Heart left ventricle (tissue), 16 donors: ENCODE measurements at regions not wholly inside any gene's neighbourhood (a gene's known extent, or its start where the extent isn't known, plus 50 kb on each side); places are given as distances from the start of the nearest gene placed in this dataset.

Experiments
- ATAC-seq, 4 donors: fragments of 200-7000 bp; cut with Tn5 transposase; one replicate each; pipeline ENCODE4 v1.9.1; 2020 to 2022; ENCODE audit warnings: moderate library complexity in 4 of 4, mild to moderate bottlenecking in 3 of 4, moderate number of reproducible peaks in 1 of 4
- DNase-seq, 5 donors: peaks; one replicate each; pipeline ENCODE4 v3.0.0-alpha.2; 2020
- H3K27ac ChIP-seq, 12 donors: fragments of 200-600 bp; sonication (generic) in 4 of 12; one replicate each; pipeline versions ENCODE4 v1.5.0 to v1.8.0; 2016 to 2022; ENCODE audit warnings: mild to moderate bottlenecking in 2 of 12
- H3K27me3 ChIP-seq, 9 donors: fragments of 200-600 bp; sonication (generic) in 2 of 9; one replicate each; pipeline versions ENCODE4 v1.5.1 to v1.8.0; 2016 to 2022; ENCODE audit warnings: mild to moderate bottlenecking in 3 of 9
- H3K36me3 ChIP-seq, 9 donors: fragments of 200-600 bp; sonication (generic) in 2 of 9; one replicate each; pipeline versions ENCODE4 v1.5.0 to v1.8.0; 2018 to 2022; ENCODE audit warnings: mild to moderate bottlenecking in 2 of 9
- H3K4me1 ChIP-seq, 12 donors: fragments of 200-600 bp; sonication (generic) in 4 of 12; one replicate each; pipeline versions ENCODE4 v1.5.0 to v1.8.0; 2016 to 2022; ENCODE audit warnings: mild to moderate bottlenecking in 3 of 12
- H3K4me3 ChIP-seq, 12 donors: fragments of 200-600 bp; sonication (generic) in 4 of 12; one replicate each; pipeline versions ENCODE4 v1.5.0 to v1.8.0; 2017 to 2022; ENCODE audit warnings: mild to moderate bottlenecking in 9 of 12, moderate library complexity in 4 of 12
- H3K9me3 ChIP-seq, 12 donors: fragments of 200-600 bp; sonication (generic) in 4 of 12; one replicate each; pipeline versions ENCODE4 v1.5.0 to v1.8.0; 2016 to 2022; ENCODE audit warnings: mild to moderate bottlenecking in 1 of 12
- POLR2A ChIP-seq, 2 donors: fragments of 450-650 bp; IDR thresholded peaks; one replicate each; pipeline ENCODE4 v1.6.1; 2017; ENCODE audit warnings: antibody characterized with exemption in 2 of 2, mild to moderate bottlenecking in 2 of 2, moderate library complexity in 2 of 2
- WGBS, 4 donors: extraction: QIAGEN DNeasy Blood & Tissue Kit in 2 of 4; methylation state at CpG; one replicate each; pipeline versions ENCODE4 v1.1.5 to v1.1.7; 2013 to 2018; 5-methylcytosine and 5-hydroxymethylcytosine counted together
- intact Hi-C, 10 donors: fragments of 100-400 bp; cut with DNase I; formaldehyde crosslinking; loops; one replicate each; pipeline versions ENCODE4 v1.11.1 to v1.14.2; 2022
- TF ChIP-seq, protein P1 (sequence below), 12 donors: fragments of 200-600 bp; sonication (generic) in 4 of 12; IDR thresholded peaks; one replicate each; pipeline versions ENCODE4 v1.5.0 to v1.8.0; 2018 to 2022; ENCODE audit warnings: antibody characterized with exemption in 12 of 12, mild to moderate bottlenecking in 5 of 12
- donor health status: ischemic (EF 13 %, LVEDD 7.1; RV severe dilation, severe dysfunction).
- donor health status: healthy with polysubstance abuse.
- donor health status: DM: no; HTN: yes; CAD: no.
- donor health status: DM: no; HTN: no; CAD: no.
- donor health status: ischemic (EF 25% LVEDD 6.9; RV normal size, moderate dysfunction).
- donor health status: ischemic (EF 25% LVEDD 5.7; RV mildly dilated, moderate dysfunction).
- donor health status: healthy.
- donor health status: DM: yes; HTN: yes; CAD: no.
- donor health status: ischemic (EF 35%, LVEDD 5.7; RV mildly dilated, moderate dysfunction).
- donor health status: nonischemic (EF 11% LVEDD 7.7; RV severe dilation, severe dysfunction).
- donor health status: DM: yes; HTN: yes; CAD: no.
- donor health status: PGD.
- donor health status: ischemic (EF 29% LVEDD 5.4; RV normal size, mild dysfunction).
- donor health status: nonischemic (EF 23%, LVEDD 6.1; RV moderate dilation, normal function).

- intact Hi-C loops = no loop called here
- ATAC-seq (no peak), DNase-seq (no peak)
- WGBS, 4 donors = 84 to 93% (median 90%) methylated on average over 19 of the region's 19 CpGs
- H3K4me3 ChIP-seq = no peak overlapping the region
- no peak overlapping the region for H3K27ac ChIP-seq
- H3K9me3 ChIP-seq = no peaks in the 10 kb centered on the region
- no peaks in the 10 kb centered on the region for H3K36me3 ChIP-seq
- no peaks in the 10 kb centered on the region for H3K4me1 ChIP-seq
- no peak for TF ChIP-seq POLR2A (IDR thresholded peaks at IDR 0.05)
- TF ChIP-seq, protein P1, sequence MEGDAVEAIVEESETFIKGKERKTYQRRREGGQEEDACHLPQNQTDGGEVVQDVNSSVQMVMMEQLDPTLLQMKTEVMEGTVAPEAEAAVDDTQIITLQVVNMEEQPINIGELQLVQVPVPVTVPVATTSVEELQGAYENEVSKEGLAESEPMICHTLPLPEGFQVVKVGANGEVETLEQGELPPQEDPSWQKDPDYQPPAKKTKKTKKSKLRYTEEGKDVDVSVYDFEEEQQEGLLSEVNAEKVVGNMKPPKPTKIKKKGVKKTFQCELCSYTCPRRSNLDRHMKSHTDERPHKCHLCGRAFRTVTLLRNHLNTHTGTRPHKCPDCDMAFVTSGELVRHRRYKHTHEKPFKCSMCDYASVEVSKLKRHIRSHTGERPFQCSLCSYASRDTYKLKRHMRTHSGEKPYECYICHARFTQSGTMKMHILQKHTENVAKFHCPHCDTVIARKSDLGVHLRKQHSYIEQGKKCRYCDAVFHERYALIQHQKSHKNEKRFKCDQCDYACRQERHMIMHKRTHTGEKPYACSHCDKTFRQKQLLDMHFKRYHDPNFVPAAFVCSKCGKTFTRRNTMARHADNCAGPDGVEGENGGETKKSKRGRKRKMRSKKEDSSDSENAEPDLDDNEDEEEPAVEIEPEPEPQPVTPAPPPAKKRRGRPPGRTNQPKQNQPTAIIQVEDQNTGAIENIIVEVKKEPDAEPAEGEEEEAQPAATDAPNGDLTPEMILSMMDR (IDR thresholded peaks at IDR 0.05) = no peak
- H3K27me3 ChIP-seq = peaks cover 0 to 21% (median 0%) of the 10 kb centered on the region in 9 donors
Measured at GRCh38 chr9:90966480-90967144, 165.0 kb downstream of the SYK start.

- no peaks in the 10 kb centered on the region for H3K9me3 ChIP-seq
- no peak overlapping the region for H3K27ac ChIP-seq
- WGBS, 4 donors = 85 to 88% (median 87%) methylated on average over 7 of the region's 7 CpGs
- no peak for DNase-seq
- H3K4me3 ChIP-seq = no peak overlapping the region
- TF ChIP-seq, protein P1 (IDR thresholded peaks at IDR 0.05) = no peak
- no peak for TF ChIP-seq POLR2A (IDR thresholded peaks at IDR 0.05)
- H3K27me3 ChIP-seq = peaks cover 0 to 21% (median 0%) of the 10 kb centered on the region in 9 donors
- intact Hi-C loops = no loop called here
- no peaks in the 10 kb centered on the region for H3K4me1 ChIP-seq
- no peak for ATAC-seq
- H3K36me3 ChIP-seq = no peaks in the 10 kb centered on the region
Measured at GRCh38 chr9:90967145-90967538, 165.5 kb downstream of the SYK start.

- Histone ChIP-seq H3K4me1 (no peaks in the 10 kb centered on the region), H3K27me3 (peaks cover 0 to 8% (median 0%) of the 10 kb centered on the region in 9 donors), H3K36me3 (no peaks in the 10 kb centered on the region), H3K4me3 (no peak overlapping the region), H3K9me3 (no peaks in the 10 kb centered on the region), H3K27ac (no peak overlapping the region)
- ATAC-seq (no peak), DNase-seq (no peak)
- 76 to 92% (median 84%) methylated on average over 6 to 10 of the region's 10 CpGs for WGBS, 4 donors
- intact Hi-C loops = no loop called here
- TF ChIP-seq, protein P1 (IDR thresholded peaks at IDR 0.05) = no peak
- no peak for TF ChIP-seq POLR2A (IDR thresholded peaks at IDR 0.05)
Measured at GRCh38 chr9:90969021-90969675, 167.5 kb downstream of the SYK start.

- no peak for TF ChIP-seq POLR2A (IDR thresholded peaks at IDR 0.05)
- TF ChIP-seq, protein P1 (IDR thresholded peaks at IDR 0.05) = no peak
- intact Hi-C loops = no loop called here
- H3K36me3 ChIP-seq = no peaks in the 10 kb centered on the region
- no peak overlapping the region for H3K27ac ChIP-seq
- DNase-seq = no peak
- no peaks in the 10 kb centered on the region for H3K4me1 ChIP-seq
- 83 to 93% (median 84%) methylated on average over 9 of the region's 9 CpGs for WGBS, 4 donors
- H3K4me3 ChIP-seq = no peak overlapping the region
- no peak for ATAC-seq
- no peaks in the 10 kb centered on the region for H3K9me3 ChIP-seq
- peaks cover 0 to 3% (median 0%) of the 10 kb centered on the region in 9 donors for H3K27me3 ChIP-seq
Measured at GRCh38 chr9:90970608-90971007, 169.0 kb downstream of the SYK start.
